ENCODE measurements at regions not wholly inside any gene's neighbourhood (a gene's known extent, or its start where the extent isn't known, plus 50 kb on each side); places are given as distances from the start of the nearest gene placed in this dataset.

DNA sequence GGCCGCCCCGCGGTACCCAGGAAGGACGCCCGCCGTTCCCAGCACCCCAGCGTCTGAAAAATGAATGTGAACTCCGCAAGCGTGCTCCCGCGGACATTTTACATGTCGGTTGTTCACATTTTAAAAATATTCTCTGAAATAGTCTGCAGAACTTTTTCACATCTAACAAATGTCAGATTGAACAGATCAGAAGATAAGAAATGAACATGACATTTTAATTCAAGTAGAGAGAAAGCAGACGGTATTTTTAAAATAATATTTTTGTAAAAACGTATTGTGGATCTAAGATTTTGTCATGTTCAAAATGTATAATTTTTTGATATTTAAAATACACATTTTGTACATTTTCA lies 101.8 kb upstream of the DIO3 start:
- TF ChIP-seq CTCF (IDR thresholded peaks at IDR 0.05; ENCODE audit: insufficient read depth, missing control alignments), result no peak
- no peak for FAIRE-seq
- no peak for DNase-seq (ENCODE audit: insufficient read length, low spot score)

DNA sequence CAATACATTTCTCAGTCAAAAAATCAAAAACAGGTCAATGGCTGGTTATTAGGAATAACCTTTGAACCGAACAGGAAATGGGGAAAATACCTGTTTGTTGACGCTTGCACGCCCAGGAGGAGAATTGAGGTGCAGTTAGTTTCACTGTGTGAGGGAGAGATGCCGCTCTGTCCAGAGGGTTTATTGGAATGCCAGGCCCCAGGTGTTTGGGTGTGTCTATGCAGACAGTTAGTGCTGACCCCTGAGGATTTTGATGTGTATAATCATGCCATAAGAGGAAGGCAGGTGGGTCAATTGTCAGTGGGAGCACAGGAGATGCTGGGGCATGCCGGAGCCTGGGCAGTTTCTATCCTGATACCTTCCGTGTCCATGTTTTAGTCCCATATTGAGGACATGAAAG lies 100.8 kb upstream of the DIO3 start:
- no peak for TF ChIP-seq CTCF (IDR thresholded peaks at IDR 0.05; ENCODE audit: insufficient read depth, missing control alignments)
- FAIRE-seq (no peak), DNase-seq (ENCODE audit: insufficient read length, low spot score) (no peak)

GRCh38 chr14:101460986-101461750 lies 100.1 kb upstream of the DIO3 start:
- TF ChIP-seq CTCF (IDR thresholded peaks at IDR 0.05; ENCODE audit: insufficient read depth, missing control alignments), result no peak
- no peak for FAIRE-seq
- DNase-seq (ENCODE audit: insufficient read length, low spot score), result no peak

DNA sequence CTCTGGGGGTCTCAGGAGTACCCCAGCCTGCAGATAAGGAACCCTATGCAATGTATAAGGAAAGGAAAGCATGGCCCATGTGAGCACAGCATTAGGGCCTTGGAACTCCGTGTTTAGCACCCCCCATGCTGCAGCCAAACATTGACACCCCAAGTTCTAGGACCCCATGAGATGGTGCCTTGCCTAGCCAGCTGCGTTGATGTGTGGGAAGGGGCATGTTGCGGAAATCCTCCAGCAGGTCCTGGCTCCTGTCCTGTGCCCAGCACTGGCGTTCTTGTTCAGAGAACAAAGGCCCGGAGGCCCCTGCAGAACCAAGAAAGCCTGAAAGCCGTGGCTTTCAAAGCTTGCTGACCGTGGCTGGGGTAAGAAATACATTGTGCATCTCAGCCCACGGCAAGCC lies 99.4 kb upstream of the DIO3 start:
- FAIRE-seq (no peak), DNase-seq (ENCODE audit: insufficient read length, low spot score) (no peak)

GRCh38 chr14:101462726-101463565 lies 98.3 kb upstream of the DIO3 start:
- FAIRE-seq (no peak), DNase-seq (ENCODE audit: insufficient read length, low spot score) (no peak)
- no peak for TF ChIP-seq CTCF (IDR thresholded peaks at IDR 0.05; ENCODE audit: insufficient read depth, missing control alignments)

More for the DNA sequence above, 99.4 kb upstream of the DIO3 start:
- no peak for TF ChIP-seq CTCF (IDR thresholded peaks at IDR 0.05; ENCODE audit: insufficient read depth, missing control alignments)

DNA sequence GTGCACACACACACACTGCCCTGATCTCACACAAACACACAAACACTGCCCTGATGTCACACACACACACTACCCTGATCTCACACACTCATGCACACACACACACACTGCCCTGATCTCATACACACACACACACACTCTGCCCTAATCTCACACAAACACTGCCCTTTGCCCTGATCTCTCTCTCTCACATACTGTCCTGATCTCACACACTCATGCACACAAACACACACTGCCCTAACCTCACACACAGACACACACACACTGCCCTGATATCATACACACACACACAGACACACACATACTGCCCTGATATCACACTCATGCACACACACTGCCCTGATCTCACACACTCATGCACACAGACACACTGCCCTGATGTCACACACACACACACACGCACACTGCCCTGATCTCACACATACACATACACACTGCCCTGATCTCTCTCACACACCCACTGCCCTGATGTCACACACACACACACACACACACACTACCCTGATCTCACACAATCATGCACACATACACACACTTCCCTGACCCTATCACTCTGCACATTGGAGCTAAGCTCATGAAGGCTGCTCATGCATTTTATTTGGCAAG lies 97.6 kb upstream of the DIO3 start:
- no peak for TF ChIP-seq CTCF (IDR thresholded peaks at IDR 0.05; ENCODE audit: insufficient read depth, missing control alignments)
- FAIRE-seq (no peak), DNase-seq (ENCODE audit: insufficient read length, low spot score) (no peak)
